ENCODE measurements at regions not wholly inside any gene's neighbourhood (a gene's known extent, or its start where the extent isn't known, plus 50 kb on each side); places are given as distances from the start of the nearest gene placed in this dataset.

DNA sequence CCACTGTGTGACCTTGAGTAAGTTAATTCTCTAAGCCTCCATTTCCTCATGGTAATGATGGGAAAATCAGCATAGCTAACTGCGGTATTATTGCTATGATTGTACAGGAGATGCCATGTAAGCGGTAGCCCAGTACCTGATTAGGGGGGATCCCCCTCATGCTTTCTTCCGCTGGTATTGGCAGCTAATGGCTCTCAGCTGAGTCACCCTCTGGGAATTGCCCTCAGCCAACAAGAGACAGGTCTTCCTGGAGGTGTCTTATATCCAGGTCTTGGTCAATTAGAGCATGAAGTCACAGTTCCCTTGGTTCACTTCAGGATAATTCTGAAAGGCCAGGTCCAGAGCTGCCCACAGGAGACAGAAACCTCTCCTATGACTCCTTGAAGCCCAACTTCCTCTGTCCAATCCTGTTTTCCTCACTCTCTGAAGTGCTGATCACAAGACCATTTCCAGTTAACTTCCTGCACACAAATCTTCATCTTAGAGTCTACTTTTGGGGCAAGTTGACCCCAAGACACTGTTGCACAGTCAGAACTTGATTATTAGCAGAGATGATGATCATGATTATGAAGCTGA, 724.7 kb upstream of the ZNF385D start:
- TF ChIP-seq, protein P1, sequence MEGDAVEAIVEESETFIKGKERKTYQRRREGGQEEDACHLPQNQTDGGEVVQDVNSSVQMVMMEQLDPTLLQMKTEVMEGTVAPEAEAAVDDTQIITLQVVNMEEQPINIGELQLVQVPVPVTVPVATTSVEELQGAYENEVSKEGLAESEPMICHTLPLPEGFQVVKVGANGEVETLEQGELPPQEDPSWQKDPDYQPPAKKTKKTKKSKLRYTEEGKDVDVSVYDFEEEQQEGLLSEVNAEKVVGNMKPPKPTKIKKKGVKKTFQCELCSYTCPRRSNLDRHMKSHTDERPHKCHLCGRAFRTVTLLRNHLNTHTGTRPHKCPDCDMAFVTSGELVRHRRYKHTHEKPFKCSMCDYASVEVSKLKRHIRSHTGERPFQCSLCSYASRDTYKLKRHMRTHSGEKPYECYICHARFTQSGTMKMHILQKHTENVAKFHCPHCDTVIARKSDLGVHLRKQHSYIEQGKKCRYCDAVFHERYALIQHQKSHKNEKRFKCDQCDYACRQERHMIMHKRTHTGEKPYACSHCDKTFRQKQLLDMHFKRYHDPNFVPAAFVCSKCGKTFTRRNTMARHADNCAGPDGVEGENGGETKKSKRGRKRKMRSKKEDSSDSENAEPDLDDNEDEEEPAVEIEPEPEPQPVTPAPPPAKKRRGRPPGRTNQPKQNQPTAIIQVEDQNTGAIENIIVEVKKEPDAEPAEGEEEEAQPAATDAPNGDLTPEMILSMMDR (conservative IDR thresholded peaks at IDR 0.05): no peak
- Histone ChIP-seq H3K79me1 (ENCODE audit: insufficient read depth, low read depth, low read length, poor library complexity, severe bottlenecking) (no peaks in the 10 kb centered on the region), H3K14ac (ENCODE audit: insufficient read depth, low read length) (no peak overlapping the region), H3K27ac (ENCODE audit: insufficient read length, low read depth, low read length) (no peak overlapping the region), H3K56ac (ENCODE audit: insufficient read length, low read depth, low read length) (no peak overlapping the region), H3K4ac (ENCODE audit: low read depth, low read length) (no peak overlapping the region), H3K79me2 (ENCODE audit: insufficient read depth, low read length) (no peaks in the 10 kb centered on the region), H4K20me1 (ENCODE audit: control insufficient read depth, insufficient read depth, insufficient read length) (no peaks in the 10 kb centered on the region), H2BK20ac (ENCODE audit: low read depth, low read length, poor library complexity, severe bottlenecking) (no peak overlapping the region), H3K4me2 (ENCODE audit: insufficient read depth, insufficient read length, low read length) (no peak overlapping the region), H4K5ac (ENCODE audit: insufficient read length, low read depth, low read length) (no peak overlapping the region), H3K23me2 (ENCODE audit: insufficient read length, low read depth, low read length, poor library complexity, severe bottlenecking) (no peaks in the 10 kb centered on the region), H3T11ph (ENCODE audit: low read length) (no peak overlapping the region), H2BK15ac (ENCODE audit: low read depth, low read length) (no peak overlapping the region), H2AK5ac (ENCODE audit: insufficient read length, low read length) (no peak overlapping the region), H3K18ac (ENCODE audit: insufficient read length, low read depth, low read length) (no peak overlapping the region), H2BK12ac (ENCODE audit: insufficient read length, low read depth, low read length) (no peak overlapping the region), H3K4me1 (ENCODE audit: insufficient read depth, low read length) (no peaks in the 10 kb centered on the region), H2BK120ac (ENCODE audit: low read depth, low read length, poor library complexity, severe bottlenecking) (no peak overlapping the region), H2AFZ (ENCODE audit: low read length) (no peak overlapping the region), H3K27me3 (ENCODE audit: insufficient read depth, low read length) (no peaks in the 10 kb centered on the region), H4K91ac (ENCODE audit: insufficient read length, low read depth, low read length) (no peak overlapping the region), H4K8ac (replicated peaks; ENCODE audit: insufficient read length, low read depth, low read length) (no peak overlapping the region), H3K23ac (ENCODE audit: insufficient read length, low read depth, low read length) (no peak overlapping the region), H2BK5ac (ENCODE audit: insufficient read length, low read length) (no peak overlapping the region), H3K9me3 (ENCODE audit: control insufficient read depth, low read depth, low read length) (no peaks in the 10 kb centered on the region), H3K9ac (ENCODE audit: extremely low read depth, insufficient read length, low read length) (no peak overlapping the region)
- Mint-ChIP-seq H3K27ac (no peak overlapping the region), H3K4me1 (no peaks in the 10 kb centered on the region), H3K27me3 (ENCODE audit: low read depth) (no peaks in the 10 kb centered on the region), H3K4me3 (no peak overlapping the region), H3K9me3 (no peaks in the 10 kb centered on the region), H3K36me3 (ENCODE audit: insufficient read depth in 1 of 3, low read depth in 3 of 3) (no peaks in the 10 kb centered on the region)
- no peak for DNase-seq
- WGBS (ENCODE audit: extremely low coverage, insufficient read length, low lambda C conversion rate): no CpG with 5 or more reads among the region's 3 CpGs
